ENCODE measurements at regions not wholly inside any gene's neighbourhood (a gene's known extent, or its start where the extent isn't known, plus 50 kb on each side); places are given as distances from the start of the nearest gene placed in this dataset.

DNA sequence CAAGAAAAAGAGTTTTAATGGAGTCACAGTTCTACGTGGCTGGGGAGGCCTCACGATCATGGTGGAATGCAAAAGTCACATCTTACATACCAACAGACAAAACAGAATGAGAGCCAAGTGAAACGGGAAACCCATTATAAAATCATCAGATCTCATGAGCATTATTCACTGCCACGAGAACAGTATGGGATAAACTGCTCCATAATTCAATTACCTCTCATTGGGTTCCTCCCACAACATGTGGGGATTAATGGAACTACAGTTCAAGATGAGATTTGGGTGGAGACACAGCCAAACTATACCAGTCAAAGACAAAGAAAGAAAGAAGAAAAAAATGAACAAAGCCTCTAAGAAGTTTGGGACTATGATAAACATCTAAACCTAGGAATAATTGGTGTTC is 158.9 kb downstream of the GC start:
- H3K4me3 ChIP-seq (ENCODE audit: low read depth, low read length) = no peak overlapping the region
- DNase-seq (ENCODE audit: low read depth, low spot score) = no peak
- TF ChIP-seq, protein P1, sequence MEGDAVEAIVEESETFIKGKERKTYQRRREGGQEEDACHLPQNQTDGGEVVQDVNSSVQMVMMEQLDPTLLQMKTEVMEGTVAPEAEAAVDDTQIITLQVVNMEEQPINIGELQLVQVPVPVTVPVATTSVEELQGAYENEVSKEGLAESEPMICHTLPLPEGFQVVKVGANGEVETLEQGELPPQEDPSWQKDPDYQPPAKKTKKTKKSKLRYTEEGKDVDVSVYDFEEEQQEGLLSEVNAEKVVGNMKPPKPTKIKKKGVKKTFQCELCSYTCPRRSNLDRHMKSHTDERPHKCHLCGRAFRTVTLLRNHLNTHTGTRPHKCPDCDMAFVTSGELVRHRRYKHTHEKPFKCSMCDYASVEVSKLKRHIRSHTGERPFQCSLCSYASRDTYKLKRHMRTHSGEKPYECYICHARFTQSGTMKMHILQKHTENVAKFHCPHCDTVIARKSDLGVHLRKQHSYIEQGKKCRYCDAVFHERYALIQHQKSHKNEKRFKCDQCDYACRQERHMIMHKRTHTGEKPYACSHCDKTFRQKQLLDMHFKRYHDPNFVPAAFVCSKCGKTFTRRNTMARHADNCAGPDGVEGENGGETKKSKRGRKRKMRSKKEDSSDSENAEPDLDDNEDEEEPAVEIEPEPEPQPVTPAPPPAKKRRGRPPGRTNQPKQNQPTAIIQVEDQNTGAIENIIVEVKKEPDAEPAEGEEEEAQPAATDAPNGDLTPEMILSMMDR (IDR thresholded peaks at IDR 0.05; ENCODE audit: insufficient read depth, low read length, missing control alignments) = no peak
- ChIA-PET CTCF (no interaction called here), POLR2A (no interaction called here)

All from AG04449 (cell line).